PFSK-1 (cell line): ENCODE measurements at regions not wholly inside any gene's neighbourhood (a gene's known extent, or its start where the extent isn't known, plus 50 kb on each side); places are given as distances from the start of the nearest gene placed in this dataset.

Experiments
- FOXP2 ChIP-seq: optimal IDR thresholded peaks from 2 replicates; pipeline ENCODE3; 2011; ENCODE audit warnings: borderline replicate concordance, control low read depth, inconsistent platforms; ENCODE audit not compliant: insufficient read depth; ENCODE audit errors: extremely low read length, extremely low read depth
- POLR2AphosphoS5 ChIP-seq: IDR thresholded peaks from 2 replicates; pipeline ENCODE4 v1.6.1; 2012; ENCODE audit warnings: low read depth, mild to moderate bottlenecking, control low read depth, low read length, moderate library complexity
- TAF1 ChIP-seq: IDR thresholded peaks from 2 replicates; pipeline ENCODE4 v1.6.1; 2012; ENCODE audit warnings: low read length, control low read depth, borderline replicate concordance; ENCODE audit not compliant: insufficient read depth
- TF ChIP-seq, protein P1 (sequence below), 2 experiments: IDR thresholded peaks; 2 replicates each; pipeline versions ENCODE4 v1.6.1 to v1.8.0; 2011 to 2012; ENCODE audit warnings: low read depth in 2 of 2, low read length in 2 of 2, control low read depth in 1 of 2, inconsistent platforms in 1 of 2, mild to moderate bottlenecking in 1 of 2, moderate library complexity in 1 of 2; ENCODE audit not compliant: insufficient read depth in 1 of 2

DNA sequence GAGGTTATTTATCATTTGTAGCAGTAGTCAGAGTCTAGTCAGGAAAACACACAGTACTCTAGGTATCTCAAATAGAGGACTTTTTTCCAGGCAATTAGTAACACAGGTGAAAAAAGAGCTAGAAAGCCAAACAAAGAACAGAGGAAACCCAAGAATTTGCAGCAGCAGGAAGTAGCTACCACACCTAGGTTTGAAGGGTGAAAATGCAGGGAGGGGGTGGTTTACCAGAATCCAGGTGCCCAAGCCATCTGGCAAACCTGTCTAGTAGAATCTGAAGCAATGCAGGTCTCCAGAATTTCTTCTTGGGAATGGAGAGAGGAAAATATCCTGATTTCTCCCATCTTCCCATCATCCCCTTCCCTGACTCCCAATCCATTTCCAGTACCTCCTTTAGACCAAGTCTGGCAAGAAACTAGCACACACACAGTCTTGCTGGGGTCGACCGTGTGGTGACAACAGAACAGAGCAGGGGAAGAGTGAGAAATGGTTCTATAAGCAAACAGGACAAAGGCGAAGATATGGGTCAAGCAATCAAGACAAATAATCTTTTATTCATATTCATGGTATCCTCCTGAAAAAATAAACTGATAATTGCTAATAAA, 231.9 kb upstream of the MMADHC start:
- TF ChIP-seq POLR2AphosphoS5 (no peak), TAF1 (no peak), FOXP2 (no peak)
- TF ChIP-seq, protein P1, sequence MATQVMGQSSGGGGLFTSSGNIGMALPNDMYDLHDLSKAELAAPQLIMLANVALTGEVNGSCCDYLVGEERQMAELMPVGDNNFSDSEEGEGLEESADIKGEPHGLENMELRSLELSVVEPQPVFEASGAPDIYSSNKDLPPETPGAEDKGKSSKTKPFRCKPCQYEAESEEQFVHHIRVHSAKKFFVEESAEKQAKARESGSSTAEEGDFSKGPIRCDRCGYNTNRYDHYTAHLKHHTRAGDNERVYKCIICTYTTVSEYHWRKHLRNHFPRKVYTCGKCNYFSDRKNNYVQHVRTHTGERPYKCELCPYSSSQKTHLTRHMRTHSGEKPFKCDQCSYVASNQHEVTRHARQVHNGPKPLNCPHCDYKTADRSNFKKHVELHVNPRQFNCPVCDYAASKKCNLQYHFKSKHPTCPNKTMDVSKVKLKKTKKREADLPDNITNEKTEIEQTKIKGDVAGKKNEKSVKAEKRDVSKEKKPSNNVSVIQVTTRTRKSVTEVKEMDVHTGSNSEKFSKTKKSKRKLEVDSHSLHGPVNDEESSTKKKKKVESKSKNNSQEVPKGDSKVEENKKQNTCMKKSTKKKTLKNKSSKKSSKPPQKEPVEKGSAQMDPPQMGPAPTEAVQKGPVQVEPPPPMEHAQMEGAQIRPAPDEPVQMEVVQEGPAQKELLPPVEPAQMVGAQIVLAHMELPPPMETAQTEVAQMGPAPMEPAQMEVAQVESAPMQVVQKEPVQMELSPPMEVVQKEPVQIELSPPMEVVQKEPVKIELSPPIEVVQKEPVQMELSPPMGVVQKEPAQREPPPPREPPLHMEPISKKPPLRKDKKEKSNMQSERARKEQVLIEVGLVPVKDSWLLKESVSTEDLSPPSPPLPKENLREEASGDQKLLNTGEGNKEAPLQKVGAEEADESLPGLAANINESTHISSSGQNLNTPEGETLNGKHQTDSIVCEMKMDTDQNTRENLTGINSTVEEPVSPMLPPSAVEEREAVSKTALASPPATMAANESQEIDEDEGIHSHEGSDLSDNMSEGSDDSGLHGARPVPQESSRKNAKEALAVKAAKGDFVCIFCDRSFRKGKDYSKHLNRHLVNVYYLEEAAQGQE (IDR thresholded peaks at IDR 0.05; ENCODE audit: insufficient read depth in 1 of 2, low read depth in 2 of 2, low read length in 2 of 2) = no peak
